ENCODE measurements at regions not wholly inside any gene's neighbourhood (a gene's known extent, or its start where the extent isn't known, plus 50 kb on each side); places are given as distances from the start of the nearest gene placed in this dataset.

GRCh38 chr6:137401088-137401487, 93.1 kb downstream of the OLIG3 start:
- no peak for TF ChIP-seq ISL1 (CRISPR knock-in tag; IDR thresholded peaks at IDR 0.05)
- no peak for TF ChIP-seq OSR1 (CRISPR knock-in tag; IDR thresholded peaks at IDR 0.05)
- no peak for TF ChIP-seq RARB (CRISPR knock-in tag; IDR thresholded peaks at IDR 0.05)
- no peak for TF ChIP-seq BACH2 (CRISPR knock-in tag; IDR thresholded peaks at IDR 0.05; ENCODE audit: borderline replicate concordance)
- no peak for TF ChIP-seq ZFP30 (CRISPR knock-in tag; IDR thresholded peaks at IDR 0.05)
- no peak for TF ChIP-seq TSHZ2 (CRISPR knock-in tag; IDR thresholded peaks at IDR 0.05)
- no peak for TF ChIP-seq ZNF8 (CRISPR knock-in tag; IDR thresholded peaks at IDR 0.05)
- no peak for TF ChIP-seq ZNF565 (CRISPR knock-in tag; conservative IDR thresholded peaks at IDR 0.05; ENCODE audit: low read depth)
- TF ChIP-seq ARNTL (CRISPR knock-in tag; IDR thresholded peaks at IDR 0.05; ENCODE audit: borderline replicate concordance, low read depth), result no peak
- TF ChIP-seq PATZ1 (CRISPR knock-in tag; IDR thresholded peaks at IDR 0.05; ENCODE audit: borderline replicate concordance), result no peak
- TF ChIP-seq CREB5 (CRISPR knock-in tag; IDR thresholded peaks at IDR 0.05; ENCODE audit: low read depth), result no peak

Measured in SK-N-SH treated with all-trans-retinoic acid at 6 μM for 48 hours (cell line).